ENCODE measurements at regions not wholly inside any gene's neighbourhood (a gene's known extent, or its start where the extent isn't known, plus 50 kb on each side); places are given as distances from the start of the nearest gene placed in this dataset.

DNA sequence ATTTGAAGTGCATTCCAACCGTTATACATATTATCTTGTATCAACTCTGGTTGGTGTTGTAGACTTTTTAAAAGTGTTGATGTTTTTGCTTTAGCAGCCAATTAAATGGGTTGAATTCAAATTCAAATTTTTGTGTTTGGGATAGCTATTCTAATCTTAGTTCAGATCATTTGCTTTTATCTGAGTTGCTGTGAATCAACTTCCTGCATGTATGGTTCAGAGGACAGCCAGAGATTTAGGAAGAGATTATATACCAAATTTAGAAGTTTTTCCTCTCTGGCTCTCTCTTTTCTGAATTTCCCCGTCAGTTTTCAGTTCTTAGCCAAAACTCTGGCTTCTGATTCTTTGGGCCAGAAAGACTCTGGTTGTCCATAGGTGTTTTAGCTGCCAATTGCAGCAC is 415.5 kb downstream of the NUF2 start:
- TF ChIP-seq EZH2 (IDR thresholded peaks at IDR 0.05; ENCODE audit: borderline replicate concordance, low read length) (no peak), CTCF (conservative IDR thresholded peaks at IDR 0.05 in 1 of 2, IDR thresholded peaks at IDR 0.05 in 1 of 2; ENCODE audit: extremely low read depth in 1 of 2, insufficient read depth in 1 of 2, low read depth in 1 of 2, low read length in 2 of 2) (no peak)
